Lung (tissue), 11 donors: ENCODE measurements at regions not wholly inside any gene's neighbourhood (a gene's known extent, or its start where the extent isn't known, plus 50 kb on each side); places are given as distances from the start of the nearest gene placed in this dataset.

ENCODE experiments used
- ATAC-seq: fragments of 200-7000 bp; cut with Tn5 transposase; one replicate; pipeline ENCODE4 v1.9.1; 2020; ENCODE audit warnings: moderate number of reproducible peaks; ENCODE audit not compliant: insufficient read depth, low FRiP score
- DNase-seq, 3 donors: peaks; one replicate each; pipeline ENCODE4 v3.0.0-alpha.2; 2013 to 2017
- H3K27ac ChIP-seq, 2 donors: one replicate each; pipeline ENCODE4 v1.5.1; 2013; ENCODE audit warnings: mild to moderate bottlenecking in 2 of 2, moderate library complexity in 2 of 2, control low read depth in 1 of 2, inconsistent platforms in 1 of 2, low read depth in 1 of 2, low read length in 1 of 2
- H3K27me3 ChIP-seq, 3 donors: one replicate each; pipeline ENCODE4 v1.5.1; 2013; ENCODE audit warnings: low read length in 2 of 3; ENCODE audit not compliant: control insufficient read depth in 3 of 3, insufficient read depth in 3 of 3
- H3K36me3 ChIP-seq, 4 donors: one replicate each; pipeline ENCODE4 v1.5.1; 2013; ENCODE audit warnings: low read length in 4 of 4, mild to moderate bottlenecking in 1 of 4, moderate library complexity in 1 of 4; ENCODE audit not compliant: control insufficient read depth in 4 of 4, insufficient read depth in 4 of 4
- H3K4me1 ChIP-seq, 5 donors: one replicate each; pipeline ENCODE4 v1.5.1; 2013; ENCODE audit warnings: low read length in 5 of 5, mild to moderate bottlenecking in 2 of 5, moderate library complexity in 1 of 5; ENCODE audit not compliant: control insufficient read depth in 5 of 5, insufficient read depth in 5 of 5
- H3K4me3 ChIP-seq: one replicate; pipeline ENCODE4 v1.5.1; 2013; ENCODE audit warnings: mild to moderate bottlenecking, control low read depth, moderate library complexity
- H3K9ac ChIP-seq, 2 donors: one replicate each; pipeline ENCODE4 v1.5.1; 2013; ENCODE audit warnings: low read length in 2 of 2, control low read depth in 1 of 2; ENCODE audit not compliant: insufficient read depth in 1 of 2
- H3K9me3 ChIP-seq, 4 donors: one replicate each; pipeline ENCODE4 v1.5.1; 2013; ENCODE audit warnings: low read length in 3 of 4, mild to moderate bottlenecking in 1 of 4, moderate library complexity in 1 of 4; ENCODE audit not compliant: control insufficient read depth in 4 of 4, insufficient read depth in 3 of 4
- CTCF ChIP-seq: IDR thresholded peaks from 2 replicates; pipeline ENCODE4 v1.5.1; 2012; ENCODE audit warnings: mild to moderate bottlenecking; ENCODE audit errors: control extremely low read depth, extremely low read depth
- WGBS, 2 donors: extraction: QIAGEN DNeasy Blood & Tissue Kit; methylation state at CpG; one replicate each; pipeline ENCODE4 v1.1.7; 2013; 5-methylcytosine and 5-hydroxymethylcytosine counted together
- donor health status: control.
- donor health status: control.
- donor health status: Bipolar disorder and iron deficiency.
- donor health status: healthy.
- donor health status: DM: yes; HTN: yes; CAD: no.

DNA sequence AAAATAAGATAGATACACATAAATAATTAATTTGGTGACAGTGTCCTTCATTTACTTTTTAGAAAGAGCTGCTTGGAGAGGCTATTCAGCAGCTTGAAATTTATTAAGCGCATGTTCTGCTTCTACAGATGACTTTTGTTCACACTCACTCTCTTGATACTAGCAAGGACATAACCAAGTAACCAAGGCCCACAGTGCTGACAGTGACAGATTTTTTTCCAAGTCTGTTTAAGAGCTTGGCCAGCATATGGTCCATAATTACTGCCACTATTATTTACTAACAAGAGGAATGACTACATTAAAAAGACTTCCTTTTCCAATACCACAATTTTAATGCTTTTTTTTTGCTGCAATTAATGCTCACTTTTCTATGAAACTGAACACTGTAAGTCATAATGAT is 673.7 kb upstream of the MIR17HG start:
- no peak overlapping the region for H3K9ac ChIP-seq
- no peak for TF ChIP-seq CTCF
- no peaks in the 10 kb centered on the region for H3K36me3 ChIP-seq
- H3K4me1 ChIP-seq = peaks cover 0 to 37% (median 0%) of the 10 kb centered on the region in 5 donors
- DNase-seq = peak; percentile 79 to 99 (median 98)
- WGBS, 2 donors = 81 to 87% methylated on average over 1 of the region's 1 CpG
- no peak overlapping the region for H3K27ac ChIP-seq
- no peaks in the 10 kb centered on the region for H3K9me3 ChIP-seq
- no peaks in the 10 kb centered on the region for H3K27me3 ChIP-seq
- ATAC-seq = no peak
- H3K4me3 ChIP-seq = no peak overlapping the region

GRCh38 chr13:90675129-90675528 is 672.4 kb upstream of the MIR17HG start:
- H3K4me1 ChIP-seq = peaks cover 0 to 37% (median 0%) of the 10 kb centered on the region in 5 donors
- H3K9me3 ChIP-seq = no peaks in the 10 kb centered on the region
- 87 to 93% methylated on average over 2 of the region's 2 CpGs for WGBS, 2 donors
- H3K36me3 ChIP-seq = no peaks in the 10 kb centered on the region
- DNase-seq (no peak), ATAC-seq (no peak)
- H3K9ac ChIP-seq = no peak overlapping the region
- H3K27me3 ChIP-seq = no peaks in the 10 kb centered on the region
- no peak overlapping the region for H3K4me3 ChIP-seq
- H3K27ac ChIP-seq = no peak overlapping the region
- no peak for TF ChIP-seq CTCF

- Histone ChIP-seq H3K4me3 (no peak overlapping the region), H3K9me3 (no peaks in the 10 kb centered on the region), H3K36me3 (no peaks in the 10 kb centered on the region), H3K4me1 (peaks cover 0 to 17% (median 0%) of the 10 kb centered on the region in 5 donors), H3K27me3 (no peaks in the 10 kb centered on the region), H3K9ac (no peak overlapping the region), H3K27ac (no peak overlapping the region)
- no peak for ATAC-seq
- no peak for DNase-seq
- 61 to 62% methylated on average over 3 of the region's 3 CpGs for WGBS, 2 donors
- no peak for TF ChIP-seq CTCF
Measured at GRCh38 chr13:90680826-90681225, 666.7 kb upstream of the MIR17HG start.

GRCh38 chr13:90683711-90684131 is 663.8 kb upstream of the MIR17HG start:
- no peak for ATAC-seq
- Histone ChIP-seq H3K36me3 (no peaks in the 10 kb centered on the region), H3K9me3 (no peaks in the 10 kb centered on the region), H3K27ac (no peak overlapping the region), H3K27me3 (no peaks in the 10 kb centered on the region), H3K4me3 (no peak overlapping the region), H3K9ac (no peak overlapping the region), H3K4me1 (peaks cover 0 to 6% (median 0%) of the 10 kb centered on the region in 5 donors)
- 68 to 74% methylated on average over 6 of the region's 6 CpGs for WGBS, 2 donors
- peak in 2 of 3 donors; percentile 37 to 51 for DNase-seq
- TF ChIP-seq CTCF = no peak
